Lower leg skin (tissue), 3 donors: ENCODE measurements at regions not wholly inside any gene's neighbourhood (a gene's known extent, or its start where the extent isn't known, plus 50 kb on each side); places are given as distances from the start of the nearest gene placed in this dataset.

Experiments
- CTCF ChIP-seq, 3 donors: fragments of 450-650 bp; IDR thresholded peaks; one replicate each; pipeline ENCODE4 v1.5.1; 2016; ENCODE audit warnings: antibody characterized with exemption in 3 of 3, mild to moderate bottlenecking in 3 of 3, moderate library complexity in 2 of 3
- POLR2A ChIP-seq, 2 donors: fragments of 450-650 bp; IDR thresholded peaks; one replicate each; pipeline ENCODE4 v1.6.1; 2016 to 2017; ENCODE audit warnings: antibody characterized with exemption in 2 of 2, mild to moderate bottlenecking in 1 of 2, moderate library complexity in 1 of 2

GRCh38 chr4:136651932-136652331, 880.4 kb downstream of the PCDH18 start:
- no peak for TF ChIP-seq CTCF (IDR thresholded peaks at IDR 0.05)
- no peak for TF ChIP-seq POLR2A (IDR thresholded peaks at IDR 0.05)
